ENCODE measurements at regions not wholly inside any gene's neighbourhood (a gene's known extent, or its start where the extent isn't known, plus 50 kb on each side); places are given as distances from the start of the nearest gene placed in this dataset.

- TF ChIP-seq CTCF (IDR thresholded peaks at IDR 0.05) = no peak
- TF ChIP-seq POLR2A (IDR thresholded peaks at IDR 0.05) = no peak
These were observed 630.0 kb upstream of the MBL2 start for GRCh38 chr10:53402594-53402993.

All from heart left ventricle (tissue), 13 donors.